Ecto neural progenitor cell (in vitro differentiated cells): ENCODE measurements at regions not wholly inside any gene's neighbourhood (a gene's known extent, or its start where the extent isn't known, plus 50 kb on each side); places are given as distances from the start of the nearest gene placed in this dataset.
"Not testable (repeated sequence)": the region's sequence is repeated elsewhere in the genome, so short reads cannot be mapped to it uniquely, and the experiment has no call there.

ENCODE experiments used
- DNase-seq: peaks from one replicate; pipeline ENCODE4 v3.0.0-alpha.2; 2018; ENCODE audit warnings: low spot score

- no peak for DNase-seq
Observed at GRCh38 chr1:157460381-157460780, 91.9 kb downstream of the FCRL5 start.

DNA sequence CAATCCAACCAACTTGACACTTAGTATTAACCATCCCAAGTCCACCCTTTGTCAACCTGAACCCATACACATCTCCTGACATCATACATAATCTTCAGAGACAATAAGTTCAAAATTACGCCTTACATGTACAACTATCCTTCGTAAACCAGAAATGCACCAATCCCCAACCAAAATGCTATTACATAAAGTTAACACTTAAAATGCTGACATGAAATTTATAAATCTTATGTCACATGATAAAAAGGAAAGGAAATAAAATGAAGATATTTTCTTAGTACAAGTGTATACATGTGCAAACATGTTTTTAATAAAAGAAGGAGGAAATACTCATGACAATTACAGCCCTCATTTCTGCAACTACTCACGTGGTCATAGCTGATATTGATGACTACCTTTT, 95.0 kb downstream of the FCRL5 start:
- no peak for DNase-seq

DNA sequence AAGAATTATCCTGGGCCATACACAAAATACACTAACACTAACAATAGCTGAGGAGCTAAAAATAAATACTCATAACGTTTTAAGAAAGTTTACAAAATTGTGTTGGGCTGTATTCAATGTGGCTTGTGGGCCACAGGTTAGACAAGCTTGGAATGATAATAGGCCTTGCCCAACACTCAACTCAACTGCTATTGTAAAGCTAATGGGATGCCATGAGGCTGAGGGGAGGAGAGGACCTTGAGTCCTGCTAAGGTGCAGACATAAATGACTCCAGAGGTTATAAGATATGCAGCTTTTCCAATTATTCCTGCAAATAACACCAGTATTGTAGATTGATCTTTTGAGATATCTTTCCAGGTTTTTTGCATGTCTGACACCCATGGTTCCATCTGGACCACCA, 97.0 kb downstream of the FCRL5 start:
- no peak for DNase-seq

DNA sequence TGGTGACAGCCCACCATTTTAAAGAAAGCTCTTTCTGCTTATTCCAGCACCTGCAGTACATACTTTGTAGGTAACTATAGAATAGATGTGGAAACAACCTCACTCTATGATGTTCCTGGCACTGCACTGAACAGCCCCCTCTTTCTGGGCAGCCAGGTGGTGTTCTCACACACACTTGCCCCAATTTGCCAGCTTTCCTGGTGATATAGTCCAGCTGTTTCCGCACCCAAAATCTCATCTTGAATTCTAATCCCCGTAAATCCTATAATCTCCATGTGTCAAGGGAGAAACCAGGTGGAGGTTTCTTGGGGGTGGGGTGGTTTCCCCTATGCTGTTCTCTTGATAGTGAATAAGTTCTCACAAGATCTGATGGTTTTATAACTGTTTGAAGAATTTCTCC, 102.2 kb downstream of the FCRL5 start:
- DNase-seq: no peak

DNA sequence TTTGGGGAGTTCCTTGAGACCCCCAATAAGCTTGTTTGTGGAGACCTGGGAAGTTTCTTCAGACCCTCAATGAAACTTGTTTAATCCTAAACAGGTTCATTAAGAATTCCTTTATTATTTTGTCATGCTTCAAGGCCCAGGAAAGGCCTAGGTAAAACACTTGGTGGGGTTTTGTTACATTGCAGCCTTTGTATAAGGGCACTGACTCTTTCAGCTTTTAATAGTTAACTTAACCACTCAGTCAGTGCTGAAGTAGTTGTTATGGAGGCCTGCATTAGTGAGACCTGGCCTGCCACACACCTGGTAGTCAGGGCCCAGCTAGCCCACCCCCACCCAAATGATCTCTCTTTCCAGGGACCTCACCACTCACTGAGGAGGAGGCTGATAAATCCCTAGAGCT, 103.7 kb downstream of the FCRL5 start:
- DNase-seq: no peak

GRCh38 chr1:157446356-157446755, 106.0 kb downstream of the FCRL5 start:
- DNase-seq: not testable (repeated sequence)

- DNase-seq: not testable (repeated sequence)
Observed at GRCh38 chr1:157445616-157446140, 106.6 kb downstream of the FCRL5 start.

DNA sequence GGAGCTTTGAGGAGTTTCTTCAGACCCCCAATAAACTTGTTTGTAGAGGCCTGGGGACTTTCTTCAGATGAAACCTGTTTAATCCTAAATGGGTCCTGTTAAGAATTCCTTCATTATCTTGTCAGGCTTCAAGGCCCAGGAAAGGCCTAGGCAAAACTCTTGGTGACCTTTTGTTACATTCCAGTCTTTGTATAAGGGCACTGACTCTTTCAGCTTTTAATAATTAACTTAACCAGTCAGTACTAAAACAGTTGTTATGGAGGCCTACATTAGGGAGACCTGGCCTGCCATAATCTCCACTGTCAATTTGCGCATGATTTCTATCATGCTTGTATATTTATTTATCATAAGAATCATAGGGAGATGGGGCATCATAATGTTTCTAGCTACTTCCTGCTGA, 110.2 kb downstream of the FCRL5 start:
- DNase-seq: no peak

DNA sequence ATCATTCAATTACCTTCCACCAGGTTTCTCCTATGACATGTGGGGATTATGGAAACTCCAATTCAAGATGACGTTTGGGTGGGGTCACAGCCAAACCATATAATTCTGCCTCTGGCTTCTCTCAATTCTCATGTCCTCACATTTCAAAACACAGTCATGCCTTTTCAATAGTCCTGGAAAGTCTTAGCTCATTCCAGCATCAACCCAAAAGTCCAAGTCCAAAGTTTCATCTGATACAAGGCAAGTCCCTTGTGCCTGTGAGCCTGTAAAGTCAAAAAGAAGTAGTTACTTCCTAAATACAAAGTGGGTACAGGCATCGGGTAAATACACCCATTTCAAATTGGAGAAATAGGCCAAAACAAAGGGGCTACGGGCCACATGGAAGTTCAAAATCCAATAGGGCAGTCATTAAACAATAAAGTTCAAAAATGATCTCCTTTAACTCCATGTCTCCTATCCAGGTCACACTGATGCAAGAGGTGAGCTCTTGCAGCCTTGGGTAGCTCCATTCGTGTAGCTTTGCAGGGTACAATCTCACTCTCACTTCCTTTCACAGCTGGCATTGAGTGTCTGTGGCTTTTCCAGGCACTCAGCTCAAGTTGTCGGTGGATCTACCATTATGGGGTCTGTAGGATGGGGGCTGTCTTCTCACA, 112.9 kb downstream of the FCRL5 start:
- no peak for DNase-seq

DNA sequence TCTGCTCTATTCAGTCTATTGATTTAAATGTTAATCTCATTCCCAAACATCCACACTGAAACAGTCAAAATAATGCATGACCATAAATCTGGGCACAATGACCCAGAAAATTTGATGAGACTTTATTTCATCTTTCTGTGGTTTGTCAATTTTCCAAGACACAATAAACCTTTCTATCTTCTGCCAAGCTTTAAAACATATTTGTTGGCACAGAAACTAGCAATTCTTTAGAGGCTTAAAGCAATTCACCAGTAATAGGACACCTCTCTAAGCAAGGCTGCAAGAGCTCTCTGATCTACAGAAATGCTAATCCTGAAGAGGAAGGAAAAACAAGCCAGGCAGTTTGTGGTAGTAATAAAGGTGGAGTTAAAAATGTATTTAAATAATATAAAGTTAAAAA, 113.7 kb downstream of the FCRL5 start:
- DNase-seq: no peak

- no peak for DNase-seq
Observed at GRCh38 chr1:157438146-157438545, 114.2 kb downstream of the FCRL5 start.

DNA sequence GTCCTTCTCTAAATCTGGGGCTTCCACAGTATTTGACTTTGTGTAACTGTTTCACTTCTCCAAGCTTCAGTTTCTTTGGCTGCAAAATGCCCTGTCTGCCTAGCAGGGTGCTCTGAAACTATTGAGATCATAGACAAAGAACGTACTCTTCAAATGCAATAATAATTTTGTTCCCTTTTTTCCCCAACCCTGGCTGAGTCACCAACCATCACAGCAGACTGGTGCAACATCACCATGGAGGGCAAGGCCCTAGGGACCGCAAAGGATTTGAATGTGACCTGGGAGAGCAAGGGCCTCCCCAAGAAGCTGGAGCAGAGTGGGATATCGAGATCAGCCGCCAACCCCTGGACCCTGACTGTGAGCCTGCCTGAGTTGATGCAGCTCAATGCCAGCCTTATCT, 115.0 kb downstream of the FCRL5 start:
- no peak for DNase-seq

- no peak for DNase-seq
Observed at GRCh38 chr1:157431751-157432150, 120.6 kb downstream of the FCRL5 start.

DNA sequence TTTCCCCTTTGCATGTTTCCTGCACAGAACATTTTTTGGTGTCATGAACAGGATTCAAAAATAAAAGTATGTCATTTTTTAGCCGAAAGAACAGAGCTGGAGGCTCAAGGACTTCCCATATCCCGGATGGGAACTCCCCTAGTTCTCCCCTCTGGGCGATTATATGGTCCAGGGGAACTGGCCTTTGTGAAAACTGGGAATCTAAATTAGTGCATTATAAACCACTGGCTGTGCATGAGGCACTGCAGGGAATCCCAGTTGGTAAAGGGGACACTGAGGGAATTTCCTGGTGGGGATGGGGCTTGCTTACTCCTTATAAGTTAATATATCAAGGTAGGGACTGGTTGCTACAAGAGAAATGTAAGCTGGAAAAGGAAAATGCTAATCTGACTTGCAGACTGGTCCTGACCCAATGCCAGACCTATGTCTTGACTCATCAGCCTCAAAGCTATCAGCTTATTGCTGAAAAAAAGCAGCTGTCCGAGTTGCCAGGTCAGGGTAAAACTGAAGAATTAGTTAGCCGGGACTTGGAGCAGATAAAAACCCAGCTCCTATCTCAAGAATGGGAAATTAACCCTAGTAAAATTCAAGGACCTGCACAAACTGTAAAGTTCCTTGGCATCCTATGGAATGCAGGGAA, 122.6 kb downstream of the FCRL5 start:
- DNase-seq: no peak

GRCh38 chr1:157423764-157424163, 128.6 kb downstream of the FCRL5 start:
- not testable (repeated sequence) for DNase-seq

DNA sequence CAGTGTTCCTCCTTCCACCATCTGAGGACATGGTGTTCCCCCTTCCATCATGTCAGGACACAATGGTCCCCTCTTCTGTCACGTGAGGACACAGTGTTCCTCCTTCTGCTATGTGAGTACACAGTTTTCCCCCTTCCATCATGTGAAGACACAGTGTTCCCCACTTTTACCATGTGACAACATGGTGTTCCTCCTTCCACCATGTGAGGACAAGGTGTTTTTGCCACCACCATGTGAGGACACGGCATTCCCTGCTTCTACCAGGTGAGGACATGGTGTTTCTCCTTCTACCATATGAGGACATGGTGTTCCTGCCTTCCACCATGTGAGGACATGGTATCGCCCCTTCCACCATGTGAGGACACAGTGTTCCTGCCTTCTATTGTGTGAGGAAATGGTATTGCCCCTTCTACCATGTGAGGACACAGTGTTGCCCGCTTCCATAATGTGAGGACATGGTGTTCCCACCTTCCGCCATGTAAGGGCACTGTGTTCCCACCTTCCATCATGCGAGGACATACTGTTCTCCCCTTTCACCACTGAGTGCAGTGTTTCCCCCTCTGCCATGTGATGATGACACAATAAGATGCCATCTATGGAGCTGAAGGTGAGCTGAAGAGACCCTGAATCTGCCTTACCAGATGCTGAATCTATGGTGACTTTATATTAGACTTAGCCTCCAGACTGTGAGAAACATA, 132.3 kb downstream of the FCRL5 start:
- DNase-seq: peak; percentile 18

GRCh38 chr1:157418659-157419058, 133.7 kb downstream of the FCRL5 start:
- no peak for DNase-seq

GRCh38 chr1:157418231-157418630, 134.1 kb downstream of the FCRL5 start:
- no peak for DNase-seq

- no peak for DNase-seq
Observed at GRCh38 chr1:157415661-157416060, 136.7 kb downstream of the FCRL5 start.

GRCh38 chr1:157412308-157412707, 140.0 kb downstream of the FCRL5 start:
- DNase-seq: no peak

DNA sequence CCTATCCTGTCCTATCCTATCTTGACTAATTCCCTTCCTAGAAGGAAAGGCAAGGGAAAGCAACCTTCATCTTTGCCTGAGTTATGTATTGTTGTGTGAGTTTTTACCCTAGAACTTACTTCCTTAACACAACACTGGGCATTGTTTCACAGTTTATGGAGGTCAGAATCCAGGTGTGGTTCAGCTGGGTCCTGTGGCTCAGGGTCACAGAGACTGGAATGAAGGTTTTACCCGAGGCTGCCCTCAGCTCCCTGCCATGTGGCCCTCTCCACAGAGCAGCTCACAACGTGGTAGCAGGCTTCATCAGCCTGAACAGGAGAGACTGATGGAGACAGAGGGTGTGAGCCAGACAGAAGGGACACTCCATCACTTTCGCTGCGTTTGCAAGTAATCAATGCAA, 140.5 kb downstream of the FCRL5 start:
- no peak for DNase-seq

DNA sequence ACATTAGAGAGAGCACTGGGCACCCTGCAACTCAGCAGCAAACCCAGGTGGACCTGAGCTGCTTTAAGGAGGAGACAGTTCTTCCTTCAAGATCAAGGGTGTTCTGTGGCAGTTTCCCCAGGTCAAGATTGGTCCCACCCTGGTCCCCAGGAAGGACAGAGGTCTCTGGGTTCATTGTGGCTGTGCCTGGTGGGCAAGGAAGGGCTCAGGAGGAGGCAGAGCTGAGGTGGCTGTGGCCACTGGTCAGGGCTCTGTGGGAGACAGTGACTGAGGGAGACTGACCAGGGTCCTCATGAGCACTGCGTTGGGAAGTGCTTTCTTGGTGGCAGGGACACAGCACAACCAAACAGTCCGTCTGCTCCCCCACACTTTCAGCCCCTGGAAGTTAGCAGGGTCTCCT, 141.3 kb downstream of the FCRL5 start:
- DNase-seq: no peak

- DNase-seq: no peak
Observed at GRCh38 chr1:157410457-157410856, 141.9 kb downstream of the FCRL5 start.
